SK-N-SH (cell line): ENCODE measurements at regions not wholly inside any gene's neighbourhood (a gene's known extent, or its start where the extent isn't known, plus 50 kb on each side); places are given as distances from the start of the nearest gene placed in this dataset.

ENCODE experiments used
- CTCF ChIA-PET: fragments of 300-600, 350-600 bp; formaldehyde crosslinking; extraction: SDS; loops from one replicate; lab custom pipeline; 2021; lab: Yijun Ruan, JAX
- POLR2A ChIA-PET: fragments of 350-600 bp; sonication (Branson Sonifier 250); formaldehyde crosslinking; extraction: SDS; loops from one replicate; lab custom pipeline; 2020; ENCODE audit warnings: antibody characterized with exemption, inconsistent platforms; lab: Yijun Ruan, JAX
- DNase-seq: peaks from one replicate; pipeline ENCODE4 v3.0.0; 2012
- H2AFZ ChIP-seq: fragments of 200-600 bp; sonication (generic); 2 replicates; pipeline ENCODE4 v1.8.1; 2016; ENCODE audit warnings: antibody characterized with exemption, mild to moderate bottlenecking, low read depth
- H3F3A ChIP-seq: fragments of 200-600 bp; sonication (generic); replicated peaks from 2 replicates; pipeline ENCODE3; 2016; ENCODE audit warnings: antibody characterized with exemption, mild to moderate bottlenecking; ENCODE audit not compliant: insufficient read depth
- H3K27ac ChIP-seq, 2 experiments: fragments of 200-500 bp in 1 of 2; fragments of 200-600 bp in 1 of 2; sonication (Bioruptor generic) in 1 of 2; sonication (generic), shearing (Covaris generic) in 1 of 2; 2 replicates each; pipeline versions ENCODE4 v1.5.1 to v1.6.1; 2014 to 2016; ENCODE audit warnings: low read depth in 2 of 2, inconsistent platforms in 1 of 2, low read length in 1 of 2, mild to moderate bottlenecking in 1 of 2, mixed read lengths in 1 of 2
- H3K27me3 ChIP-seq: fragments of 200-600 bp; sonication (generic), shearing (Covaris generic); 2 replicates; pipeline ENCODE4 v1.6.1; 2016; ENCODE audit warnings: mixed run types; ENCODE audit not compliant: insufficient read depth
- H3K36me3 ChIP-seq, 2 experiments: fragments of 200-500 bp in 1 of 2; fragments of 200-600 bp in 1 of 2; sonication (Bioruptor generic) in 1 of 2; sonication (generic) in 1 of 2; replicated peaks in 1 of 2; 2 replicates each; pipeline versions ENCODE3 to v1.5.1; 2014 to 2016; ENCODE audit warnings: low read length in 1 of 2, mild to moderate bottlenecking in 1 of 2; ENCODE audit not compliant: insufficient read depth in 2 of 2, control insufficient read depth in 1 of 2
- H3K4me1 ChIP-seq, 2 experiments: fragments of 200-500 bp in 1 of 2; fragments of 200-600 bp in 1 of 2; sonication (Bioruptor generic) in 1 of 2; sonication (generic), shearing (Covaris generic) in 1 of 2; 2 replicates each; pipeline versions ENCODE4 v1.5.1 to v1.6.1; 2014 to 2016; ENCODE audit warnings: low read depth in 1 of 2, low read length in 1 of 2, mixed run types in 1 of 2; ENCODE audit not compliant: insufficient read depth in 2 of 2, control insufficient read depth in 1 of 2
- H3K4me2 ChIP-seq: fragments of 200-600 bp; sonication (generic), shearing (Covaris generic); 2 replicates; pipeline ENCODE4 v1.6.1; 2017; ENCODE audit warnings: mixed run types
- H3K4me3 ChIP-seq, 2 experiments: fragments of 200-500 bp in 1 of 2; fragments of 200-600 bp in 1 of 2; sonication (Bioruptor generic) in 1 of 2; sonication (generic), shearing (Covaris generic) in 1 of 2; 2 replicates each; pipeline versions ENCODE4 v1.5.1 to v1.8.1; 2014 to 2016; ENCODE audit warnings: low read depth in 2 of 2, inconsistent platforms in 1 of 2, low read length in 1 of 2, mild to moderate bottlenecking in 1 of 2, mixed read lengths in 1 of 2, moderate library complexity in 1 of 2
- H3K79me2 ChIP-seq: fragments of 200-600 bp; sonication (generic); 2 replicates; pipeline ENCODE4 v1.8.1; 2017; ENCODE audit warnings: mild to moderate bottlenecking; ENCODE audit not compliant: insufficient read depth
- H3K9ac ChIP-seq: fragments of 200-600 bp; sonication (generic); 2 replicates; pipeline ENCODE4 v1.6.1; 2017; ENCODE audit warnings: mixed run types
- H3K9me2 ChIP-seq: fragments of 200-600 bp; sonication (generic); 2 replicates; pipeline ENCODE4 v1.6.1; 2017; ENCODE audit warnings: mixed run types
- H3K9me3 ChIP-seq: fragments of 200-600 bp; sonication (generic); 2 replicates; pipeline ENCODE4 v1.6.1; 2017; ENCODE audit warnings: mixed run types, mild to moderate bottlenecking, moderate library complexity
- H4K20me1 ChIP-seq: fragments of 200-600 bp; sonication (generic); 2 replicates; pipeline ENCODE4 v1.6.1; 2017; ENCODE audit warnings: mild to moderate bottlenecking, mixed run types; ENCODE audit not compliant: insufficient read depth
- EP300 ChIP-seq, 2 experiments: IDR thresholded peaks; 2 replicates each; pipeline versions ENCODE4 v1.4.0 to v1.6.1; 2012; ENCODE audit warnings: borderline replicate concordance in 1 of 2, low read depth in 1 of 2, low read length in 1 of 2
- FOSL2 ChIP-seq: IDR thresholded peaks from 2 replicates; pipeline ENCODE4 v1.4.0; 2012; ENCODE audit warnings: low read depth, mild to moderate bottlenecking, moderate library complexity, borderline replicate concordance
- FOXJ3 ChIP-seq: sonication (generic); formaldehyde crosslinking; IDR thresholded peaks from 2 replicates; pipeline ENCODE4 v1.5.1; 2020; ENCODE audit warnings: mild to moderate bottlenecking, missing genetic modification reagents
- FOXM1 ChIP-seq: IDR thresholded peaks from 2 replicates; pipeline ENCODE4 v1.4.0; 2012; ENCODE audit warnings: low read depth, mild to moderate bottlenecking
- JUND ChIP-seq: IDR thresholded peaks from 2 replicates; pipeline ENCODE4 v1.4.0; 2012
- MEF2A ChIP-seq: IDR thresholded peaks from 2 replicates; pipeline ENCODE4 v1.4.0; 2012; ENCODE audit warnings: low read depth, borderline replicate concordance
- MXI1 ChIP-seq: IDR thresholded peaks from 2 replicates; pipeline ENCODE4 v1.6.1; 2012; ENCODE audit warnings: mild to moderate bottlenecking, low read depth, low read length, improper control_type of control experiment
- NRF1 ChIP-seq: IDR thresholded peaks from 2 replicates; pipeline ENCODE4 v1.6.1; 2012; ENCODE audit warnings: low read depth, mild to moderate bottlenecking, low read length
- POLR2AphosphoS5 ChIP-seq: IDR thresholded peaks from 2 replicates; pipeline ENCODE4 v1.6.1; 2012; ENCODE audit warnings: low read depth, low read length
- RFX5 ChIP-seq: IDR thresholded peaks from 2 replicates; pipeline ENCODE4 v1.6.1; 2012; ENCODE audit warnings: mild to moderate bottlenecking, improper control_type of control experiment, low read length
- RXRA ChIP-seq: IDR thresholded peaks from 2 replicates; pipeline ENCODE4 v1.4.0; 2012; ENCODE audit warnings: low read depth, mild to moderate bottlenecking, borderline replicate concordance
- SMC3 ChIP-seq: IDR thresholded peaks from 2 replicates; pipeline ENCODE4 v1.6.1; 2012; ENCODE audit warnings: low read depth, low read length, improper control_type of control experiment
- YY1 ChIP-seq: IDR thresholded peaks from 2 replicates; pipeline ENCODE4 v1.4.0; 2012; ENCODE audit warnings: low read depth, mild to moderate bottlenecking
- WGBS: methylation state at CpG from one replicate; pipeline ENCODE4 v1.1.6; 2017; ENCODE audit warnings: low lambda C conversion rate; 5-methylcytosine and 5-hydroxymethylcytosine counted together
- TF ChIP-seq, protein P1 (sequence below): fragments of 200-600 bp; sonication (generic); IDR thresholded peaks from 2 replicates; pipeline ENCODE4 v1.6.1; 2017; ENCODE audit warnings: antibody characterized with exemption, mild to moderate bottlenecking, moderate library complexity
- TF ChIP-seq, protein P2 (sequence below): IDR thresholded peaks from 2 replicates; pipeline ENCODE4 v1.6.1; 2012; ENCODE audit warnings: mild to moderate bottlenecking, low read depth, low read length, moderate library complexity
- TF ChIP-seq, protein P3 (sequence below): IDR thresholded peaks from 2 replicates; pipeline ENCODE4; 2012
- TF ChIP-seq, protein P4 (sequence below): IDR thresholded peaks from 2 replicates; pipeline ENCODE4 v1.4.0; 2012; ENCODE audit warnings: low read depth

DNA sequence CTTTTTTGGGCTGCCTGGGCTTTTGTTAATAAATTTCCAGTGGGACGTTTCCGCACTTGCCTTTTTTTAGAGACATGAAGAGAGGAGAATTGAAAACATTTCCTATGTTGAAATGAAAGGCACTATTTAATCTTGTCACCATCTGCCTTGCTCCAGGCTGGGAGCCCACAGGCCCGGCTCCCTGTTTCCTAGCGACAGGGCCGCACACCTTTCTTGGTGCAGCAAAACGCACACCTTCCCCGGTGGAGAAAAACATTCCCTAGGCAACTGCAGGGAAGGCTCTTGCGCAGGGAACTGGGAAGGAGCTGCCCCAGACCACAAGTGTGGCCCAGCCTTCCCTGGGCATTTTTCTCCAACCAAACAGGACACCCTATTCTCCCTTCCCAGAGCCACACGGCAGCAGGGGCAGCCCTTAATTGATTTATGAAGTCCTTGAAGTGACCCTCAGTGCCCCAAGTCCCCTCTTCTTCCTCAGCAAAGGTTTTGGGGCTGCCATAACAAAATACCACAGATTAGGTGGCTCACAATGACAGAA lies 79.3 kb upstream of the KCNK12 start:
- CTCF ChIA-PET = interaction anchor here (1.8 kb wide), 1 partner anchor 117 kb away, joined by 7 read pairs; no protein-coding TSS in a partner anchor
- Histone ChIP-seq H2AFZ (no peak overlapping the region), H3K4me1 (peaks cover 0 to 11% of the 10 kb centered on the region in 2 experiments; a peak in 1 of 4 replicates), H3K4me2 (no peak overlapping the region), H3K9ac (no peak overlapping the region), H3K4me3 (no peak overlapping the region), H4K20me1 (no peaks in the 10 kb centered on the region), H3K27me3 (peaks cover 20% of the 10 kb centered on the region; the same call in 1 of the 2 replicates), H3K36me3 (no peaks in the 10 kb centered on the region), H3K9me2 (no peaks in the 10 kb centered on the region), H3F3A (no peaks in the 10 kb centered on the region), H3K79me2 (no peaks in the 10 kb centered on the region), H3K27ac (no peak overlapping the region), H3K9me3 (no peaks in the 10 kb centered on the region)
- POLR2A ChIA-PET = no interaction called here
- TF ChIP-seq EP300 (IDR thresholded peaks at IDR 0.05; ENCODE audit: borderline replicate concordance in 1 of 2, low read depth in 1 of 2, low read length in 1 of 2) (no peak), MEF2A (no peak), MXI1 (no peak), POLR2AphosphoS5 (no peak), YY1 (no peak), FOXJ3 (CRISPR knock-in tag) (no peak), RXRA (no peak), RFX5 (no peak), JUND (no peak), FOSL2 (no peak), NRF1 (no peak), SMC3 (no peak), FOXM1 (no peak)
- TF ChIP-seq, protein P1, sequence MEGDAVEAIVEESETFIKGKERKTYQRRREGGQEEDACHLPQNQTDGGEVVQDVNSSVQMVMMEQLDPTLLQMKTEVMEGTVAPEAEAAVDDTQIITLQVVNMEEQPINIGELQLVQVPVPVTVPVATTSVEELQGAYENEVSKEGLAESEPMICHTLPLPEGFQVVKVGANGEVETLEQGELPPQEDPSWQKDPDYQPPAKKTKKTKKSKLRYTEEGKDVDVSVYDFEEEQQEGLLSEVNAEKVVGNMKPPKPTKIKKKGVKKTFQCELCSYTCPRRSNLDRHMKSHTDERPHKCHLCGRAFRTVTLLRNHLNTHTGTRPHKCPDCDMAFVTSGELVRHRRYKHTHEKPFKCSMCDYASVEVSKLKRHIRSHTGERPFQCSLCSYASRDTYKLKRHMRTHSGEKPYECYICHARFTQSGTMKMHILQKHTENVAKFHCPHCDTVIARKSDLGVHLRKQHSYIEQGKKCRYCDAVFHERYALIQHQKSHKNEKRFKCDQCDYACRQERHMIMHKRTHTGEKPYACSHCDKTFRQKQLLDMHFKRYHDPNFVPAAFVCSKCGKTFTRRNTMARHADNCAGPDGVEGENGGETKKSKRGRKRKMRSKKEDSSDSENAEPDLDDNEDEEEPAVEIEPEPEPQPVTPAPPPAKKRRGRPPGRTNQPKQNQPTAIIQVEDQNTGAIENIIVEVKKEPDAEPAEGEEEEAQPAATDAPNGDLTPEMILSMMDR = no peak
- TF ChIP-seq, protein P2, sequence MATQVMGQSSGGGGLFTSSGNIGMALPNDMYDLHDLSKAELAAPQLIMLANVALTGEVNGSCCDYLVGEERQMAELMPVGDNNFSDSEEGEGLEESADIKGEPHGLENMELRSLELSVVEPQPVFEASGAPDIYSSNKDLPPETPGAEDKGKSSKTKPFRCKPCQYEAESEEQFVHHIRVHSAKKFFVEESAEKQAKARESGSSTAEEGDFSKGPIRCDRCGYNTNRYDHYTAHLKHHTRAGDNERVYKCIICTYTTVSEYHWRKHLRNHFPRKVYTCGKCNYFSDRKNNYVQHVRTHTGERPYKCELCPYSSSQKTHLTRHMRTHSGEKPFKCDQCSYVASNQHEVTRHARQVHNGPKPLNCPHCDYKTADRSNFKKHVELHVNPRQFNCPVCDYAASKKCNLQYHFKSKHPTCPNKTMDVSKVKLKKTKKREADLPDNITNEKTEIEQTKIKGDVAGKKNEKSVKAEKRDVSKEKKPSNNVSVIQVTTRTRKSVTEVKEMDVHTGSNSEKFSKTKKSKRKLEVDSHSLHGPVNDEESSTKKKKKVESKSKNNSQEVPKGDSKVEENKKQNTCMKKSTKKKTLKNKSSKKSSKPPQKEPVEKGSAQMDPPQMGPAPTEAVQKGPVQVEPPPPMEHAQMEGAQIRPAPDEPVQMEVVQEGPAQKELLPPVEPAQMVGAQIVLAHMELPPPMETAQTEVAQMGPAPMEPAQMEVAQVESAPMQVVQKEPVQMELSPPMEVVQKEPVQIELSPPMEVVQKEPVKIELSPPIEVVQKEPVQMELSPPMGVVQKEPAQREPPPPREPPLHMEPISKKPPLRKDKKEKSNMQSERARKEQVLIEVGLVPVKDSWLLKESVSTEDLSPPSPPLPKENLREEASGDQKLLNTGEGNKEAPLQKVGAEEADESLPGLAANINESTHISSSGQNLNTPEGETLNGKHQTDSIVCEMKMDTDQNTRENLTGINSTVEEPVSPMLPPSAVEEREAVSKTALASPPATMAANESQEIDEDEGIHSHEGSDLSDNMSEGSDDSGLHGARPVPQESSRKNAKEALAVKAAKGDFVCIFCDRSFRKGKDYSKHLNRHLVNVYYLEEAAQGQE = no peak
- TF ChIP-seq, protein P3, sequence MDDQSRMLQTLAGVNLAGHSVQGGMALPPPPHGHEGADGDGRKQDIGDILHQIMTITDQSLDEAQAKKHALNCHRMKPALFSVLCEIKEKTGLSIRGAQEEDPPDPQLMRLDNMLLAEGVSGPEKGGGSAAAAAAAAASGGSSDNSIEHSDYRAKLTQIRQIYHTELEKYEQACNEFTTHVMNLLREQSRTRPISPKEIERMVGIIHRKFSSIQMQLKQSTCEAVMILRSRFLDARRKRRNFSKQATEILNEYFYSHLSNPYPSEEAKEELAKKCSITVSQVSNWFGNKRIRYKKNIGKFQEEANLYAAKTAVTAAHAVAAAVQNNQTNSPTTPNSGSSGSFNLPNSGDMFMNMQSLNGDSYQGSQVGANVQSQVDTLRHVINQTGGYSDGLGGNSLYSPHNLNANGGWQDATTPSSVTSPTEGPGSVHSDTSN = no peak
- TF ChIP-seq, protein P4, sequence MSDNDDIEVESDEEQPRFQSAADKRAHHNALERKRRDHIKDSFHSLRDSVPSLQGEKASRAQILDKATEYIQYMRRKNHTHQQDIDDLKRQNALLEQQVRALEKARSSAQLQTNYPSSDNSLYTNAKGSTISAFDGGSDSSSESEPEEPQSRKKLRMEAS = no peak
- no peak for DNase-seq
- WGBS = 71% methylated on average over 8 of the region's 9 CpGs
